ENCODE measurements at regions not wholly inside any gene's neighbourhood (a gene's known extent, or its start where the extent isn't known, plus 50 kb on each side); places are given as distances from the start of the nearest gene placed in this dataset.
A peak's percentile ranks its signal among the peaks of the same experiment; 100 is the strongest.

DNA sequence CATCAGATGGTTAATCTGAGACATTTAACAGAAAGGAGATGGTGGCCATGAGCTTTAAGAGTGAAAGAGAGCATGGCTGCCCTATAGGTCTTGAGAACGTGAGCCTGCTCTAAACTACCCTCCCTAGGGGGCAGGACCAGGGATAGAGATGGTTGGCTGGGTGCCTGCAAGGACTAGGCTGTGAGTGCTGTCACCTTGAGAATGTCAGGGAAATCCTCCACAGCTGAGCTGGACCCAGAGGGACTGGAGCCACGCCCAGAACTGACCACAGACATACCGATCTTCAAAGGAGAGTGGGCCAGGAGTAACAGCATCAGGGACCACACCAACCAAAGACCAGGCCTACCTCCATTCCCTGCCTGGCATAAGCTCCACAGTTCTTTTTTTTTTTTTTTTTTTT, 53.6 kb upstream of the UBE2E1 start:
- no peaks in the 10 kb centered on the region for H3K36me3 ChIP-seq (ENCODE audit: control insufficient read depth in 2 of 2, insufficient read depth in 2 of 2, low read length in 1 of 2)
- RAD21 ChIA-PET (ENCODE audit: unreplicated experiment) = interaction anchor here (0.6 kb wide), 1 partner anchor 90 kb away, joined by 5 read pairs; no protein-coding TSS in a partner anchor
- no peak overlapping the region for H3K9ac ChIP-seq (ENCODE audit: control insufficient read depth, insufficient read depth, low read length)
- H3K4me1 ChIP-seq (ENCODE audit: control insufficient read depth, insufficient read depth, low read length) = no peaks in the 10 kb centered on the region
- no peaks in the 10 kb centered on the region for H3K9me3 ChIP-seq (replicated peaks; ENCODE audit: control insufficient read depth, insufficient read depth, low read length)
- no peak overlapping the region for H2AFZ ChIP-seq (ENCODE audit: control insufficient read depth, low read depth, low read length)
- POLR2A ChIA-PET = interaction anchor here (0.6 to 0.7 kb wide), 2 partner anchors 96 to 179 kb away, joined by 3 to 5 read pairs; no protein-coding TSS in a partner anchor
- H3K27me3 ChIP-seq (replicated peaks in 1 of 2; ENCODE audit: control insufficient read depth in 2 of 2, insufficient read depth in 2 of 2, low read length in 1 of 2) = no peaks in the 10 kb centered on the region
- in situ Hi-C loops (cut with MboI) (no loop called here), intact Hi-C loops (cut with micrococcal nuclease; ENCODE audit: unreplicated experiment) (no loop called here)
- DNase-seq (ENCODE audit: low read depth, low spot score) (no peak), FAIRE-seq (no peak), ATAC-seq (peak; percentile 12; the same call in 2 of the 3 replicates)
- BruUV-seq (replicated peaks) = no TSS peak
- no peaks in the 10 kb centered on the region for H4K20me1 ChIP-seq (ENCODE audit: control insufficient read depth, insufficient read depth)
- CTCF ChIA-PET = interaction anchor here (0.7 to 1.3 kb wide), 3 partner anchors 11 to 541 kb away, joined by 4 to 5 read pairs (median 4); no protein-coding TSS in a partner anchor
- H3K4me2 ChIP-seq (ENCODE audit: control insufficient read depth, insufficient read depth) = no peak overlapping the region
- 56% methylated on average over 3 of the region's 3 CpGs for whole genome bisulfite sequencing (ENCODE audit: insufficient coverage, insufficient replicate concordance, low lambda C conversion rate, missing lambda C conversion rate)
- no peak overlapping the region for H3K4me3 ChIP-seq
- H3K27ac ChIP-seq (ENCODE audit: control insufficient read depth, insufficient read depth) = no peak overlapping the region
- H3K79me2 ChIP-seq (ENCODE audit: control insufficient read depth, insufficient read depth, low read length) = no peaks in the 10 kb centered on the region
- SMC1A ChIA-PET (ENCODE audit: uncharacterized antibody, unreplicated experiment) = interaction anchor here (1.1 to 1.4 kb wide), 3 partner anchors 9 to 136 kb away, joined by 3 to 4 read pairs (median 4); no protein-coding TSS in a partner anchor
- TF ChIP-seq PAX5 (IDR thresholded peaks at IDR 0.05; ENCODE audit: borderline replicate concordance, low read depth, low read length) (no peak), FOS (IDR thresholded peaks at IDR 0.05; ENCODE audit: borderline replicate concordance, extremely low read depth, insufficient read length) (no peak), BHLHE40 (IDR thresholded peaks at IDR 0.05; ENCODE audit: borderline replicate concordance in 1 of 2, low read depth in 2 of 2, low read length in 1 of 2) (no peak), ZSCAN29 (IDR thresholded peaks at IDR 0.05) (no peak), MTA2 (IDR thresholded peaks at IDR 0.05; ENCODE audit: low read depth) (no peak), ZNF24 (IDR thresholded peaks at IDR 0.05) (no peak), TCF7 (IDR thresholded peaks at IDR 0.05; ENCODE audit: borderline replicate concordance) (no peak), CHD2 (IDR thresholded peaks at IDR 0.05; ENCODE audit: borderline replicate concordance, low read depth, low read length) (no peak), SUZ12 (IDR thresholded peaks at IDR 0.05; ENCODE audit: unreplicated experiment) (no peak), ETV6 (conservative IDR thresholded peaks at IDR 0.05 in 1 of 2, IDR thresholded peaks at IDR 0.05 in 1 of 2; ENCODE audit: borderline replicate concordance in 1 of 2, low read depth in 1 of 2) (no peak), MYB (IDR thresholded peaks at IDR 0.05; ENCODE audit: borderline replicate concordance, low read depth, low read length) (no peak), RFX5 (IDR thresholded peaks at IDR 0.05; ENCODE audit: low read depth, low read length) (no peak), NFYB (IDR thresholded peaks at IDR 0.05; ENCODE audit: insufficient read depth, low read depth, low read length) (no peak), IKZF1 (conservative IDR thresholded peaks at IDR 0.05) (no peak), SUPT20H (IDR thresholded peaks at IDR 0.05; ENCODE audit: borderline replicate concordance, control insufficient read depth, low read depth, low read length) (no peak), MEF2A (IDR thresholded peaks at IDR 0.05; ENCODE audit: insufficient read depth, low read depth, low read length) (no peak)
- TF ChIP-seq, protein P1, sequence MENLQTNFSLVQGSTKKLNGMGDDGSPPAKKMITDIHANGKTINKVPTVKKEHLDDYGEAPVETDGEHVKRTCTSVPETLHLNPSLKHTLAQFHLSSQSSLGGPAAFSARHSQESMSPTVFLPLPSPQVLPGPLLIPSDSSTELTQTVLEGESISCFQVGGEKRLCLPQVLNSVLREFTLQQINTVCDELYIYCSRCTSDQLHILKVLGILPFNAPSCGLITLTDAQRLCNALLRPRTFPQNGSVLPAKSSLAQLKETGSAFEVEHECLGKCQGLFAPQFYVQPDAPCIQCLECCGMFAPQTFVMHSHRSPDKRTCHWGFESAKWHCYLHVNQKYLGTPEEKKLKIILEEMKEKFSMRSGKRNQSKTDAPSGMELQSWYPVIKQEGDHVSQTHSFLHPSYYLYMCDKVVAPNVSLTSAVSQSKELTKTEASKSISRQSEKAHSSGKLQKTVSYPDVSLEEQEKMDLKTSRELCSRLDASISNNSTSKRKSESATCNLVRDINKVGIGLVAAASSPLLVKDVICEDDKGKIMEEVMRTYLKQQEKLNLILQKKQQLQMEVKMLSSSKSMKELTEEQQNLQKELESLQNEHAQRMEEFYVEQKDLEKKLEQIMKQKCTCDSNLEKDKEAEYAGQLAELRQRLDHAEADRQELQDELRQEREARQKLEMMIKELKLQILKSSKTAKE (IDR thresholded peaks at IDR 0.05; ENCODE audit: low read depth, poor library complexity, severe bottlenecking) = no peak
- TF ChIP-seq, protein P2, sequence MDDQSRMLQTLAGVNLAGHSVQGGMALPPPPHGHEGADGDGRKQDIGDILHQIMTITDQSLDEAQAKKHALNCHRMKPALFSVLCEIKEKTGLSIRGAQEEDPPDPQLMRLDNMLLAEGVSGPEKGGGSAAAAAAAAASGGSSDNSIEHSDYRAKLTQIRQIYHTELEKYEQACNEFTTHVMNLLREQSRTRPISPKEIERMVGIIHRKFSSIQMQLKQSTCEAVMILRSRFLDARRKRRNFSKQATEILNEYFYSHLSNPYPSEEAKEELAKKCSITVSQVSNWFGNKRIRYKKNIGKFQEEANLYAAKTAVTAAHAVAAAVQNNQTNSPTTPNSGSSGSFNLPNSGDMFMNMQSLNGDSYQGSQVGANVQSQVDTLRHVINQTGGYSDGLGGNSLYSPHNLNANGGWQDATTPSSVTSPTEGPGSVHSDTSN (IDR thresholded peaks at IDR 0.05; ENCODE audit: insufficient replicate concordance, low read depth, low read length) = no peak
